ENCODE measurements at regions not wholly inside any gene's neighbourhood (a gene's known extent, or its start where the extent isn't known, plus 50 kb on each side); places are given as distances from the start of the nearest gene placed in this dataset.

DNA sequence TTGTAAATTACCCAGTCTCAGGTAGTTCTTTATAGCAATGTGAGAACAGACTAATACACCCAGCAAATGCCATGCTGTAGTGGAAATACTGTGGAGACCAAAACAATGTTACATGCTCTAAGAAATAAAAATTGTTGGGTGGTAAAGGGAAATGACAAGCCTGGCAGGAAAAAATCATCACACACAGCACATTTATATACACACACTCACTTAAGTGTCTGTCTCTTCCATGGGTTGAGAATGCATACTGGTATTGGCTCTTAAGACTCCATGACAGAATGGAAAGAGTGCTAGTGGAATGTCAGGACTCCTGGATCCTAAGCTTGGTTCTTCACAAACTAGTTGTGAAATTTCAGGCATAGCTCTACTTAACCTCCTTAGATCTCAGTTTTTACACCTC, 343.0 kb downstream of the CD83 start:
- TF ChIP-seq CTCF (IDR thresholded peaks at IDR 0.05; ENCODE audit: insufficient read depth, low read length) (no peak), GABPA (IDR thresholded peaks at IDR 0.05; ENCODE audit: low read depth) (no peak), POLR2AphosphoS5 (IDR thresholded peaks at IDR 0.05; ENCODE audit: low read depth) (no peak), REST (IDR thresholded peaks at IDR 0.05; ENCODE audit: insufficient replicate concordance, low read depth) (no peak)

All from HL-60 (cell line).